PC-3 (cell line): ENCODE measurements at regions not wholly inside any gene's neighbourhood (a gene's known extent, or its start where the extent isn't known, plus 50 kb on each side); places are given as distances from the start of the nearest gene placed in this dataset.

ENCODE experiments used
- ATAC-seq: fragments of 200-7000 bp; cut with Tn5 transposase; 2 replicates; pipeline ENCODE4 v1.9.1; 2020; ENCODE audit warnings: mild to moderate bottlenecking, moderate library complexity
- BruUV-seq: library from RNA; stranded (reverse); fragments of 400-500 nt; replicated peaks from 2 replicates; lab custom pipeline; 2021; lab: Mats Ljungman, UMichigan
- CTCF ChIA-PET: fragments of 300-600 bp; sonication (Branson Sonifier 250); formaldehyde crosslinking; loops from one replicate; lab custom pipeline; 2022; ENCODE audit warnings: antibody characterized with exemption; lab: Charles Lee
- POLR2A ChIA-PET: fragments of 300-600 bp; sonication (Branson Sonifier 250); formaldehyde crosslinking; loops from one replicate; lab custom pipeline; 2022; ENCODE audit warnings: antibody characterized with exemption; ENCODE audit not compliant: unreplicated experiment; lab: Charles Lee
- DNase-seq: peaks from one replicate; pipeline ENCODE4 v3.0.0-alpha.2; 2015
- H2AFZ ChIP-seq: fragments of 300-600 bp; sonication (generic); 2 replicates; pipeline ENCODE4 v1.6.0; 2016; ENCODE audit warnings: antibody characterized with exemption, low read length
- H3F3A ChIP-seq: fragments of 300-600 bp; sonication (generic); one replicate; pipeline ENCODE4 v1.6.0; 2017; ENCODE audit warnings: antibody characterized with exemption, low read length, control low read depth, mild to moderate bottlenecking; ENCODE audit not compliant: unreplicated experiment
- H3K27ac ChIP-seq: fragments of 300-600 bp; sonication (generic); 2 replicates; pipeline ENCODE4 v1.5.1; 2016; ENCODE audit warnings: mild to moderate bottlenecking, low read length
- H3K27me3 ChIP-seq: fragments of 300-600 bp; sonication (generic); 2 replicates; pipeline ENCODE4 v1.6.1; 2016; ENCODE audit warnings: low read length, mixed read lengths
- H3K36me3 ChIP-seq: fragments of 300-600 bp; sonication (generic); 2 replicates; pipeline ENCODE4 v1.6.1; 2016; ENCODE audit warnings: low read depth, mixed run types, low read length, mixed read lengths
- H3K4me1 ChIP-seq: fragments of 300-600 bp; sonication (generic); 2 replicates; pipeline ENCODE4 v1.5.1; 2016; ENCODE audit warnings: low read length; ENCODE audit not compliant: insufficient read depth
- H3K4me2 ChIP-seq: fragments of 300-600 bp; sonication (generic); 2 replicates; pipeline ENCODE4 v1.6.0; 2016; ENCODE audit warnings: low read length
- H3K4me3 ChIP-seq: fragments of 300-600 bp; sonication (generic); 2 replicates; pipeline ENCODE4 v1.5.1; 2016; ENCODE audit warnings: mild to moderate bottlenecking, low read length, mixed read lengths
- H3K79me2 ChIP-seq: fragments of 300-600 bp; sonication (generic); 2 replicates; pipeline ENCODE4 v1.6.1; 2017; ENCODE audit warnings: low read length, mixed read lengths
- H3K9ac ChIP-seq: fragments of 300-600 bp; sonication (generic); 2 replicates; pipeline ENCODE4 v1.6.0; 2016; ENCODE audit warnings: mild to moderate bottlenecking, low read length
- H3K9me2 ChIP-seq: fragments of 300-600 bp; sonication (generic); replicated peaks from 2 replicates; pipeline ENCODE4 v1.6.1; 2016; ENCODE audit warnings: mixed run types, low read length, mixed read lengths
- H3K9me3 ChIP-seq: fragments of 300-600 bp; sonication (generic); 2 replicates; pipeline ENCODE4 v1.6.1; 2016; ENCODE audit warnings: low read length, mixed read lengths
- H4K20me1 ChIP-seq: fragments of 300-600 bp; sonication (generic); 2 replicates; pipeline ENCODE4 v1.6.1; 2016; ENCODE audit warnings: low read length, mixed read lengths
- CTCF ChIP-seq: fragments of 300-600 bp; sonication (generic); conservative IDR thresholded peaks from 2 replicates; pipeline ENCODE4 v1.5.1; 2017; ENCODE audit warnings: antibody characterized with exemption, low read depth, mild to moderate bottlenecking, low read length
- EZH2 ChIP-seq: fragments of 300-600 bp; sonication (generic); IDR thresholded peaks from one replicate; pipeline ENCODE4 v1.6.1; 2017; ENCODE audit warnings: antibody characterized with exemption, mild to moderate bottlenecking, low read length; ENCODE audit not compliant: unreplicated experiment
- EZH2phosphoT487 ChIP-seq: fragments of 300-600 bp; sonication (generic); IDR thresholded peaks from 2 replicates; pipeline ENCODE4 v1.6.1; 2018; ENCODE audit warnings: mild to moderate bottlenecking, antibody characterized with exemption, low read length, borderline replicate concordance
- intact Hi-C: fragments of 100-400 bp; cut with micrococcal nuclease; formaldehyde crosslinking; loops from 2 replicates; pipeline ENCODE4 v1.9.0; 2023

- Histone ChIP-seq H3K4me2 (no peak overlapping the region), H3K27ac (no peak overlapping the region), H3K27me3 (peaks cover 18% of the 10 kb centered on the region), H3K9me3 (no peaks in the 10 kb centered on the region), H3K9me2 (no peaks in the 10 kb centered on the region), H2AFZ (no peak overlapping the region), H3K79me2 (no peaks in the 10 kb centered on the region), H3K4me3 (no peak overlapping the region), H3F3A (no peaks in the 10 kb centered on the region), H3K9ac (no peak overlapping the region), H4K20me1 (no peaks in the 10 kb centered on the region), H3K4me1 (peaks cover 6% of the 10 kb centered on the region; the same call in 1 of the 2 replicates), H3K36me3 (no peaks in the 10 kb centered on the region)
- ATAC-seq (no peak), DNase-seq (no peak)
- ChIA-PET CTCF (no interaction called here), POLR2A (no interaction called here)
- intact Hi-C loops, result no loop called here
- no TSS peak for BruUV-seq
- TF ChIP-seq EZH2phosphoT487, result no peak
- TF ChIP-seq EZH2, result no peak
- no peak for TF ChIP-seq CTCF
Observed at GRCh38 chr22:27135031-27135981, 477.9 kb downstream of the MIAT start.

DNA sequence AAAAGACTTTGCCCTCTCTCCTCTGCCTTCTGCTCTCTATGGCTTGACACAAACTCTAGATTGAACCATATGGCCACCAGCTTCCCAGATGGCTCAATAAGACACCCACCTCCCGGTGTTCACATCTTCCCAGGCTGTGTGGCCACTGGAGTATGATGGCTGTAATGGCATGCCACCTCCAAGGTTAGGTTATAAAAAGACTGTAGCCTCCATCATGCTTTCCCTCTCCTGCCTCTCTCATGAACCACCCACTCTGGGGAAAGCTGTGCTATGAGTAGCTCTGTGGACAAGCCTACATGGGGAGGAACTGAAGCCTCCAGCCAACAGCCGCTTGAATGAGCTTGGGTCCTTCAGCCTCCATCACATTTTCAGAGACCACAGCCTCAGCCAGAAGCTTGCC lies 479.2 kb downstream of the MIAT start:
- ChIA-PET CTCF (no interaction called here), POLR2A (no interaction called here)
- ATAC-seq (no peak), DNase-seq (no peak)
- TF ChIP-seq CTCF (no peak), EZH2 (no peak), EZH2phosphoT487 (no peak)
- Histone ChIP-seq H3K4me3 (no peak overlapping the region), H3K9ac (no peak overlapping the region), H3K9me2 (no peaks in the 10 kb centered on the region), H3K79me2 (no peaks in the 10 kb centered on the region), H2AFZ (no peak overlapping the region), H3K27ac (no peak overlapping the region), H3F3A (no peaks in the 10 kb centered on the region), H3K36me3 (no peaks in the 10 kb centered on the region), H3K27me3 (peaks cover 18% of the 10 kb centered on the region), H3K4me1 (peaks cover 6% of the 10 kb centered on the region; the same call in 1 of the 2 replicates), H3K9me3 (no peaks in the 10 kb centered on the region), H3K4me2 (no peak overlapping the region), H4K20me1 (no peaks in the 10 kb centered on the region)
- BruUV-seq, result no TSS peak
- intact Hi-C loops, result no loop called here

DNA sequence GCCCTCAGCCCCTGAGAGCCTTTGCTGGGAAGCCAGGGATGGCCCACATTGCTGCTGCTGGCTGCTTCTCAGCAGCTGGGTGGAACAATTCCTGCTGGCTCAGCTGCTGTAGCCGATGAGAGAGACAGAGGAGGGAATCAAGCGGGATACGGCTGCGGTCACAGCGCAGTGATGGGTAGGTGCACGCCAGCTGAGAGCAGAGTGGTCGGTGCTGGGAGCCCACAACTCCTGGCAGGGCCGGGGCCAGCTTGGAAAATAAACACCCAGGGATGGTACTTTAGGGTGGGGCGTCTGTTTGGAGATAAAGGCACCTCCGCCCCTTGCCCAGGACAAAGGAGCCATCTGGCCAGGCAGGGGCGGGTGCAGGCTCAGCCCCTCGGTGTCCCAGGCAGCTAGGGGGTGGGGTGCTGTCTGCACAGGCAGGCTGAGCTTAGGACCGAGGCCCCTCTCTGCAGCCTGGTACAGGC lies 480.5 kb downstream of the MIAT start:
- TF ChIP-seq CTCF (no peak), EZH2phosphoT487 (no peak), EZH2 (no peak)
- no peak overlapping the region for H3K9ac ChIP-seq
- no peak overlapping the region for H2AFZ ChIP-seq
- no TSS peak for BruUV-seq
- intact Hi-C loops, result no loop called here
- ChIA-PET POLR2A (no interaction called here), CTCF (no interaction called here)
- H3K4me2 ChIP-seq, result no peak overlapping the region
- peaks cover 6% of the 10 kb centered on the region; the same call in 1 of the 2 replicates for H3K4me1 ChIP-seq
- DNase-seq, result no peak
- no peaks in the 10 kb centered on the region for H3K9me3 ChIP-seq
- peaks cover 18% of the 10 kb centered on the region for H3K27me3 ChIP-seq
- no peaks in the 10 kb centered on the region for H3K9me2 ChIP-seq
- ATAC-seq, result no peak
- no peak overlapping the region for H3K27ac ChIP-seq
- H3K4me3 ChIP-seq, result no peak overlapping the region
- H4K20me1 ChIP-seq, result no peaks in the 10 kb centered on the region
- no peaks in the 10 kb centered on the region for H3K36me3 ChIP-seq
- H3K79me2 ChIP-seq, result no peaks in the 10 kb centered on the region
- H3F3A ChIP-seq, result no peaks in the 10 kb centered on the region
